ENCODE measurements at regions not wholly inside any gene's neighbourhood (a gene's known extent, or its start where the extent isn't known, plus 50 kb on each side); places are given as distances from the start of the nearest gene placed in this dataset.
"Not testable (repeated sequence)": the region's sequence is repeated elsewhere in the genome, so short reads cannot be mapped to it uniquely, and the experiment has no call there.

GRCh38 chr6:125637207-125637606, 112.2 kb upstream of the HEY2 start:
- no peaks in the 10 kb centered on the region for H3K36me3 Mint-ChIP-seq
- no peak overlapping the region for H3K27ac Mint-ChIP-seq
- peaks cover 4% of the 10 kb centered on the region for H3K27me3 Mint-ChIP-seq
- no peak for DNase-seq (ENCODE audit: low spot score in 2 of 2)
- no peaks in the 10 kb centered on the region for H3K4me1 Mint-ChIP-seq
- H3K4me3 Mint-ChIP-seq, result no peak overlapping the region
- H3K9me3 Mint-ChIP-seq, result no peaks in the 10 kb centered on the region
- ATAC-seq (ENCODE audit: low read depth), result no peak

- no peak for DNase-seq (ENCODE audit: low spot score in 2 of 2)
- H3K27ac Mint-ChIP-seq, result no peak overlapping the region
These were observed 109.9 kb upstream of the HEY2 start for GRCh38 chr6:125639466-125640020.

GRCh38 chr6:125640441-125641150, 108.8 kb upstream of the HEY2 start:
- H3K4me3 Mint-ChIP-seq, result no peak overlapping the region
- H3K36me3 Mint-ChIP-seq, result no peaks in the 10 kb centered on the region
- H3K4me1 Mint-ChIP-seq, result no peaks in the 10 kb centered on the region
- DNase-seq (ENCODE audit: low spot score in 2 of 2) (no peak), ATAC-seq (ENCODE audit: low read depth) (no peak)
- no peaks in the 10 kb centered on the region for H3K9me3 Mint-ChIP-seq
- H3K27me3 Mint-ChIP-seq, result peaks cover 2% of the 10 kb centered on the region
- no peak overlapping the region for H3K27ac Mint-ChIP-seq

More at GRCh38 chr6:125639466-125640020, 109.9 kb upstream of the HEY2 start:
- Mint-ChIP-seq H3K36me3 (no peaks in the 10 kb centered on the region), H3K4me3 (no peak overlapping the region), H3K27me3 (peaks cover 2% of the 10 kb centered on the region), H3K4me1 (no peaks in the 10 kb centered on the region), H3K9me3 (no peaks in the 10 kb centered on the region)
- ATAC-seq (ENCODE audit: low read depth), result no peak

- not testable (repeated sequence) for H3K36me3 Mint-ChIP-seq; DNase-seq (ENCODE audit: low spot score in 2 of 2); H3K9me3 Mint-ChIP-seq
These were observed 105.3 kb upstream of the HEY2 start for GRCh38 chr6:125643967-125644661.

GRCh38 chr6:125647391-125647790, 102.0 kb upstream of the HEY2 start:
- ATAC-seq (ENCODE audit: low read depth), result no peak
- no peaks in the 10 kb centered on the region for H3K4me1 Mint-ChIP-seq
- H3K4me3 Mint-ChIP-seq, result no peak overlapping the region
- no peak overlapping the region for H3K27ac Mint-ChIP-seq
- no peaks in the 10 kb centered on the region for H3K36me3 Mint-ChIP-seq
- DNase-seq (ENCODE audit: low spot score in 2 of 2), result no peak
- no peaks in the 10 kb centered on the region for H3K9me3 Mint-ChIP-seq
- peaks cover 2% of the 10 kb centered on the region for H3K27me3 Mint-ChIP-seq

More at GRCh38 chr6:125643967-125644661, 105.3 kb upstream of the HEY2 start:
- not testable (repeated sequence) for H3K4me1 Mint-ChIP-seq; ATAC-seq (ENCODE audit: low read depth); H3K4me3 Mint-ChIP-seq; H3K27me3 Mint-ChIP-seq; H3K27ac Mint-ChIP-seq

GRCh38 chr6:125653752-125654151, 95.7 kb upstream of the HEY2 start:
- not testable (repeated sequence) for DNase-seq (ENCODE audit: low spot score in 2 of 2); H3K4me3 Mint-ChIP-seq; H3K9me3 Mint-ChIP-seq; H3K27me3 Mint-ChIP-seq; H3K36me3 Mint-ChIP-seq; ATAC-seq (ENCODE audit: low read depth); H3K4me1 Mint-ChIP-seq; H3K27ac Mint-ChIP-seq

GRCh38 chr6:125655511-125655910, 93.9 kb upstream of the HEY2 start:
- Mint-ChIP-seq H3K27me3 (peaks cover 2% of the 10 kb centered on the region), H3K4me3 (no peak overlapping the region), H3K36me3 (no peaks in the 10 kb centered on the region), H3K27ac (no peak overlapping the region), H3K4me1 (no peaks in the 10 kb centered on the region), H3K9me3 (no peaks in the 10 kb centered on the region)
- DNase-seq (ENCODE audit: low spot score in 2 of 2), result no peak
- no peak for ATAC-seq (ENCODE audit: low read depth)

GRCh38 chr6:125656287-125656870, 93.1 kb upstream of the HEY2 start:
- Mint-ChIP-seq H3K9me3 (no peaks in the 10 kb centered on the region), H3K4me1 (no peaks in the 10 kb centered on the region), H3K36me3 (no peaks in the 10 kb centered on the region), H3K27me3 (peaks cover 2% of the 10 kb centered on the region), H3K27ac (no peak overlapping the region), H3K4me3 (no peak overlapping the region)
- no peak for ATAC-seq (ENCODE audit: low read depth)
- DNase-seq (ENCODE audit: low spot score in 2 of 2), result no peak

GRCh38 chr6:125658136-125658535, 91.3 kb upstream of the HEY2 start:
- H3K36me3 Mint-ChIP-seq, result no peaks in the 10 kb centered on the region
- H3K4me3 Mint-ChIP-seq, result no peak overlapping the region
- H3K9me3 Mint-ChIP-seq, result no peaks in the 10 kb centered on the region
- H3K27ac Mint-ChIP-seq, result no peak overlapping the region
- no peak for ATAC-seq (ENCODE audit: low read depth)
- DNase-seq (ENCODE audit: low spot score in 2 of 2), result no peak
- peaks cover 2% of the 10 kb centered on the region for H3K27me3 Mint-ChIP-seq
- no peaks in the 10 kb centered on the region for H3K4me1 Mint-ChIP-seq

GRCh38 chr6:125658759-125659431, 90.5 kb upstream of the HEY2 start:
- ATAC-seq (ENCODE audit: low read depth), result no peak
- no peaks in the 10 kb centered on the region for H3K36me3 Mint-ChIP-seq
- H3K27me3 Mint-ChIP-seq, result peaks cover 2% of the 10 kb centered on the region
- no peaks in the 10 kb centered on the region for H3K9me3 Mint-ChIP-seq
- H3K27ac Mint-ChIP-seq, result no peak overlapping the region
- DNase-seq (ENCODE audit: low spot score in 2 of 2), result no peak
- no peaks in the 10 kb centered on the region for H3K4me1 Mint-ChIP-seq
- H3K4me3 Mint-ChIP-seq, result no peak overlapping the region

- ATAC-seq (ENCODE audit: low read depth), result no peak
- no peaks in the 10 kb centered on the region for H3K9me3 Mint-ChIP-seq
- peaks cover 2% of the 10 kb centered on the region for H3K27me3 Mint-ChIP-seq
- no peaks in the 10 kb centered on the region for H3K36me3 Mint-ChIP-seq
- no peaks in the 10 kb centered on the region for H3K4me1 Mint-ChIP-seq
- no peak for DNase-seq (ENCODE audit: low spot score in 2 of 2)
- H3K4me3 Mint-ChIP-seq, result no peak overlapping the region
- H3K27ac Mint-ChIP-seq, result no peak overlapping the region
These were observed 89.5 kb upstream of the HEY2 start for GRCh38 chr6:125659887-125660286.

- Mint-ChIP-seq H3K4me3 (no peak overlapping the region), H3K27ac (no peak overlapping the region), H3K36me3 (no peaks in the 10 kb centered on the region), H3K27me3 (peaks cover 5% of the 10 kb centered on the region), H3K4me1 (no peaks in the 10 kb centered on the region), H3K9me3 (no peaks in the 10 kb centered on the region)
- DNase-seq (ENCODE audit: low spot score in 2 of 2), result no peak
- no peak for ATAC-seq (ENCODE audit: low read depth)
These were observed 87.1 kb upstream of the HEY2 start for GRCh38 chr6:125662296-125662695.

GRCh38 chr6:125665295-125665814, 84.1 kb upstream of the HEY2 start:
- ATAC-seq (ENCODE audit: low read depth), result no peak
- Mint-ChIP-seq H3K27me3 (peaks cover 3% of the 10 kb centered on the region), H3K9me3 (no peaks in the 10 kb centered on the region), H3K4me1 (no peaks in the 10 kb centered on the region), H3K27ac (no peak overlapping the region), H3K4me3 (no peak overlapping the region), H3K36me3 (no peaks in the 10 kb centered on the region)
- no peak for DNase-seq (ENCODE audit: low spot score in 2 of 2)

GRCh38 chr6:125667326-125667725, 82.1 kb upstream of the HEY2 start:
- H3K4me3 Mint-ChIP-seq, result no peak overlapping the region
- no peaks in the 10 kb centered on the region for H3K9me3 Mint-ChIP-seq
- H3K36me3 Mint-ChIP-seq, result no peaks in the 10 kb centered on the region
- no peak overlapping the region for H3K27ac Mint-ChIP-seq
- ATAC-seq (ENCODE audit: low read depth) (no peak), DNase-seq (ENCODE audit: low spot score in 2 of 2) (no peak)
- peaks cover 5% of the 10 kb centered on the region for H3K27me3 Mint-ChIP-seq
- no peaks in the 10 kb centered on the region for H3K4me1 Mint-ChIP-seq
